SU-DHL-6 (cell line): ENCODE measurements at regions not wholly inside any gene's neighbourhood (a gene's known extent, or its start where the extent isn't known, plus 50 kb on each side); places are given as distances from the start of the nearest gene placed in this dataset.

Experiments used
- H2AFZ ChIP-seq: fragments of 200-600 bp; sonication (generic); 2 replicates; pipeline ENCODE4 v1.6.1; 2014; ENCODE audit warnings: low read depth, mild to moderate bottlenecking, moderate library complexity, mixed read lengths, antibody characterized with exemption, low read length; ENCODE audit not compliant: severe bottlenecking
- H3F3A ChIP-seq: fragments of 200-600 bp; shearing (Covaris generic); 2 replicates; pipeline ENCODE4 v1.6.0; 2016; ENCODE audit warnings: antibody characterized with exemption, mild to moderate bottlenecking; ENCODE audit not compliant: insufficient read depth
- H3K27ac ChIP-seq: fragments of 200-600 bp; sonication (generic); 2 replicates; pipeline ENCODE4 v1.5.1; 2016; ENCODE audit warnings: low read depth, mild to moderate bottlenecking, low read length, moderate library complexity, mixed read lengths
- H3K27me3 ChIP-seq: fragments of 200-600 bp; sonication (generic), shearing (Covaris generic); 2 replicates; pipeline ENCODE4 v1.6.0; 2014; ENCODE audit warnings: mild to moderate bottlenecking, low read length
- H3K36me3 ChIP-seq: fragments of 200-600 bp; sonication (generic); 2 replicates; pipeline ENCODE4 v1.6.1; 2014; ENCODE audit warnings: mild to moderate bottlenecking, low read length, mixed read lengths
- H3K4me2 ChIP-seq: fragments of 300-600, 200-600 bp; shearing (Covaris generic), sonication (generic); 2 replicates; pipeline ENCODE4 v1.6.0; 2014; ENCODE audit warnings: low read length, low read depth, mild to moderate bottlenecking; ENCODE audit not compliant: poor library complexity, severe bottlenecking
- H3K4me3 ChIP-seq: fragments of 200-600 bp; sonication (generic); 2 replicates; pipeline ENCODE4 v1.5.1; 2014; ENCODE audit warnings: antibody characterized with exemption, low read length, mild to moderate bottlenecking, mixed read lengths; ENCODE audit not compliant: insufficient read depth, poor library complexity, severe bottlenecking
- H3K79me2 ChIP-seq: fragments of 200-600 bp; sonication (generic); 2 replicates; pipeline ENCODE4 v1.6.1; 2014; ENCODE audit warnings: mild to moderate bottlenecking, low read length, moderate library complexity; ENCODE audit not compliant: insufficient read depth
- H3K9ac ChIP-seq: fragments of 200-600 bp; sonication (generic); 2 replicates; pipeline ENCODE4 v1.7.0; 2014; ENCODE audit warnings: mild to moderate bottlenecking, low read length
- H3K9me2 ChIP-seq: fragments of 200-600 bp; sonication (generic); replicated peaks from 2 replicates; pipeline ENCODE4 v1.6.1; 2014; ENCODE audit warnings: low read length; ENCODE audit not compliant: insufficient read depth
- H3K9me3 ChIP-seq: fragments of 200-600 bp; sonication (generic); 2 replicates; pipeline ENCODE4 v1.6.1; 2014; ENCODE audit warnings: low read length, mixed read lengths; ENCODE audit not compliant: insufficient read depth
- H4K20me1 ChIP-seq: fragments of 200-600 bp; sonication (generic); 2 replicates; pipeline ENCODE4 v1.6.1; 2014; ENCODE audit warnings: low read depth, mild to moderate bottlenecking, antibody characterized with exemption, low read length, moderate library complexity, mixed read lengths
- EZH2phosphoT487 ChIP-seq: fragments of 200-600 bp; sonication (generic), shearing (Covaris generic); conservative IDR thresholded peaks from 2 replicates; pipeline ENCODE4 v1.6.1; 2018; ENCODE audit warnings: mild to moderate bottlenecking, antibody characterized with exemption, low read length, moderate library complexity, mixed read lengths
- TF ChIP-seq, protein P1 (sequence below): fragments of 200-600 bp; sonication (generic); IDR thresholded peaks from one replicate; pipeline ENCODE4 v1.5.1; 2017; ENCODE audit warnings: antibody characterized with exemption, mild to moderate bottlenecking, low read length, moderate library complexity; ENCODE audit not compliant: insufficient read depth, poor library complexity, severe bottlenecking

DNA sequence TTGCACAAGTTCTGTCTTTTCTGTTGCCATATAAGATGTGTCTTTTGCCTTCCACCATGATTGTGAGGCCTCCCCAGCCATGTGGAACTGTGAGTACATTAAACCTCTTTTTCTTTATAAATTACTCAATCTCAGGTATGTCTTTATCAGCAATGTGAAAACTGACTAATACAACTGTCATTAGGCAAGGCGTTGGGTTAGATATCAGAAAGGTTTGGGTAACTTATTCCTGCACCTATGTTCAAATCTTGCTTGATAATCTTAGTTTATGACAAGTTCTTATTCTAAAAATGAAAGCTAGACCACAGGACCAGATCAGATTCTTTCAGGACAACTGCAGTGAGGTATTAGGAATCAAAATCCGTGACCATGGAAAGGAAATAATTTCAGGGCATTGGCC, 160.6 kb upstream of the BDNF start:
- H4K20me1 ChIP-seq: no peaks in the 10 kb centered on the region
- no peak for TF ChIP-seq EZH2phosphoT487
- TF ChIP-seq, protein P1, sequence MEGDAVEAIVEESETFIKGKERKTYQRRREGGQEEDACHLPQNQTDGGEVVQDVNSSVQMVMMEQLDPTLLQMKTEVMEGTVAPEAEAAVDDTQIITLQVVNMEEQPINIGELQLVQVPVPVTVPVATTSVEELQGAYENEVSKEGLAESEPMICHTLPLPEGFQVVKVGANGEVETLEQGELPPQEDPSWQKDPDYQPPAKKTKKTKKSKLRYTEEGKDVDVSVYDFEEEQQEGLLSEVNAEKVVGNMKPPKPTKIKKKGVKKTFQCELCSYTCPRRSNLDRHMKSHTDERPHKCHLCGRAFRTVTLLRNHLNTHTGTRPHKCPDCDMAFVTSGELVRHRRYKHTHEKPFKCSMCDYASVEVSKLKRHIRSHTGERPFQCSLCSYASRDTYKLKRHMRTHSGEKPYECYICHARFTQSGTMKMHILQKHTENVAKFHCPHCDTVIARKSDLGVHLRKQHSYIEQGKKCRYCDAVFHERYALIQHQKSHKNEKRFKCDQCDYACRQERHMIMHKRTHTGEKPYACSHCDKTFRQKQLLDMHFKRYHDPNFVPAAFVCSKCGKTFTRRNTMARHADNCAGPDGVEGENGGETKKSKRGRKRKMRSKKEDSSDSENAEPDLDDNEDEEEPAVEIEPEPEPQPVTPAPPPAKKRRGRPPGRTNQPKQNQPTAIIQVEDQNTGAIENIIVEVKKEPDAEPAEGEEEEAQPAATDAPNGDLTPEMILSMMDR: no peak
- H2AFZ ChIP-seq: no peak overlapping the region
- no peak overlapping the region for H3K4me3 ChIP-seq
- H3K9me3 ChIP-seq: no peaks in the 10 kb centered on the region
- no peak overlapping the region for H3K4me2 ChIP-seq
- H3K79me2 ChIP-seq: no peaks in the 10 kb centered on the region
- H3K27ac ChIP-seq: no peak overlapping the region
- H3K36me3 ChIP-seq: no peaks in the 10 kb centered on the region
- H3K9ac ChIP-seq: no peak overlapping the region
- no peaks in the 10 kb centered on the region for H3F3A ChIP-seq
- H3K27me3 ChIP-seq: no peaks in the 10 kb centered on the region
- H3K9me2 ChIP-seq: no peaks in the 10 kb centered on the region

DNA sequence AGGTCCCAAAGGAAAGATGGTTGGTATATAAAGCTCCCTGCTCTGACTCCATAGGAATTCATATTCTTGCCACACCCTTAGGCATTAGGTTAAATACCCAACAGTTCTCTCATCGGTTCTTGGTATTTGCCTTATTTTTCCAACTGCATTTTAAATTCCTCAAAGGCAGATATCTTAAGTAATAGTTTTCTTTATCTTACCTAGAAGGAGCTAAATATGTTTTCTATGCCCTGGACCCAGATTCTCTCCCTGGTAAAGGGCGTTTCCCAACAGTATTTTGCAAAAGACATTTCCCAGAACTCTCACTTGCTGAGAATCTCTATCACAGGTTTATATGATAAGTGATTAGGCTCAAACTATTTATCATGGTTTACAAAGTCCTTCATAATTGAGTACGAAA, 158.6 kb upstream of the BDNF start:
- no peaks in the 10 kb centered on the region for H3K27me3 ChIP-seq
- H3K79me2 ChIP-seq: no peaks in the 10 kb centered on the region
- no peaks in the 10 kb centered on the region for H3F3A ChIP-seq
- no peak overlapping the region for H2AFZ ChIP-seq
- H3K36me3 ChIP-seq: no peaks in the 10 kb centered on the region
- no peaks in the 10 kb centered on the region for H3K9me3 ChIP-seq
- H3K9ac ChIP-seq: no peak overlapping the region
- no peak overlapping the region for H3K27ac ChIP-seq
- no peaks in the 10 kb centered on the region for H4K20me1 ChIP-seq
- H3K9me2 ChIP-seq: no peaks in the 10 kb centered on the region
- no peak overlapping the region for H3K4me3 ChIP-seq
- no peak overlapping the region for H3K4me2 ChIP-seq
- no peak for TF ChIP-seq EZH2phosphoT487
- TF ChIP-seq, protein P1: no peak

DNA sequence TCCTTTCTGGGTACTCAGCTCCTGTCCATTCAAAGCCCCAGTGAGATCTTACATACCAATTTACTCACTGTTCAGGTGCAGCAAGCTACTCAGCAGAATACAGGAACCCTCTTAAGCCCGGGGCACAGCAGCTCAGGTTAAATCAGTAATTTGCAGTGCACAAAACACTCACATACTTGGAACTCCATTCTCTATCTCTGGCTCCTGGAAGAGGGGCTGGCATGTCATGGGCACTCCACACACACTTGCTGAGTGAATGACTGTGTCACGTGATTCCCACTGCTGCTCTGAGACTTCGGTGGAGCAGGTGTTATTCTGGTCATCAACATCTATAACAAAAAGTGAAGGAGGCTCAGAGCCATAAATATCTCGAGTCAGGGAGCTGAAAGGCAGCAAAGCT, 157.3 kb upstream of the BDNF start:
- H3F3A ChIP-seq: no peaks in the 10 kb centered on the region
- no peak overlapping the region for H3K9ac ChIP-seq
- no peak overlapping the region for H3K27ac ChIP-seq
- TF ChIP-seq EZH2phosphoT487: no peak
- TF ChIP-seq, protein P1: no peak
- H2AFZ ChIP-seq: no peak overlapping the region
- no peaks in the 10 kb centered on the region for H3K79me2 ChIP-seq
- no peaks in the 10 kb centered on the region for H3K9me3 ChIP-seq
- no peaks in the 10 kb centered on the region for H3K9me2 ChIP-seq
- H3K4me3 ChIP-seq: no peak overlapping the region
- H3K27me3 ChIP-seq: no peaks in the 10 kb centered on the region
- no peaks in the 10 kb centered on the region for H4K20me1 ChIP-seq
- no peaks in the 10 kb centered on the region for H3K36me3 ChIP-seq
- H3K4me2 ChIP-seq: no peak overlapping the region

DNA sequence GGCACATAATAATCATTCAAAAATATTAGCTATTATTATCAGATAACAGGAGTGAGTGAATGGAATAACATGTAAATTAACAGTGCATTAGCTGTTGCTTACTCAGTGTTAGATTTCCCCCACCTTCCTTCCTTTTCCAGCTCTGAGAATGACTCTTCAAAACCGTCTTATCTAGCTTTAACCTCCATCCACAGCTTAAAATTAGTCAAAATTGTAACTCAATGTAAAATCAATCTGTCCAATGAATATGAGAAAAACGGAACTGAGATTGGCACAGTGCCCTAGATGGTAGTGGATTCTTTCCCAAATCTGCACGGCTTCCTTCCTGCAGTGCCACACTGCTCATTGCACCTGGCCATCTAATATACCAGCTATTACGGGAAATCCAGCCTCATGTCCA, 156.8 kb upstream of the BDNF start:
- Histone ChIP-seq H3K27ac (no peak overlapping the region), H3K4me2 (no peak overlapping the region), H4K20me1 (no peaks in the 10 kb centered on the region), H3K9ac (no peak overlapping the region), H3K4me3 (no peak overlapping the region), H3K36me3 (no peaks in the 10 kb centered on the region), H3K9me3 (no peaks in the 10 kb centered on the region), H3K79me2 (no peaks in the 10 kb centered on the region), H3K27me3 (no peaks in the 10 kb centered on the region), H2AFZ (no peak overlapping the region), H3K9me2 (no peaks in the 10 kb centered on the region), H3F3A (no peaks in the 10 kb centered on the region)
- TF ChIP-seq EZH2phosphoT487: no peak
- TF ChIP-seq, protein P1: no peak
